Right lobe of liver (tissue), 4 donors: ENCODE measurements at regions not wholly inside any gene's neighbourhood (a gene's known extent, or its start where the extent isn't known, plus 50 kb on each side); places are given as distances from the start of the nearest gene placed in this dataset.

Experiments used
- POLR2A ChIP-seq: fragments of 450-650 bp; IDR thresholded peaks from one replicate; pipeline ENCODE4 v1.6.1; 2017; ENCODE audit warnings: antibody characterized with exemption, mild to moderate bottlenecking
- TF ChIP-seq, protein P1 (sequence below), 4 donors: fragments of 200-600 bp in 3 of 4; fragments of 450-650 bp in 1 of 4; IDR thresholded peaks; one replicate each; pipeline versions ENCODE4 v1.5.1 to v1.8.0; 2016 to 2022; ENCODE audit warnings: antibody characterized with exemption in 4 of 4, mild to moderate bottlenecking in 2 of 4
- donor health status: DM: no; HTN: no; CAD: no.
- donor health status: DM: no; HTN: no; CAD: no.
- donor health status: DM: no; HTN: yes; CAD: no.

GRCh38 chr13:22758245-22758644 is 422.5 kb upstream of the SGCG start:
- TF ChIP-seq POLR2A = no peak
- TF ChIP-seq, protein P1, sequence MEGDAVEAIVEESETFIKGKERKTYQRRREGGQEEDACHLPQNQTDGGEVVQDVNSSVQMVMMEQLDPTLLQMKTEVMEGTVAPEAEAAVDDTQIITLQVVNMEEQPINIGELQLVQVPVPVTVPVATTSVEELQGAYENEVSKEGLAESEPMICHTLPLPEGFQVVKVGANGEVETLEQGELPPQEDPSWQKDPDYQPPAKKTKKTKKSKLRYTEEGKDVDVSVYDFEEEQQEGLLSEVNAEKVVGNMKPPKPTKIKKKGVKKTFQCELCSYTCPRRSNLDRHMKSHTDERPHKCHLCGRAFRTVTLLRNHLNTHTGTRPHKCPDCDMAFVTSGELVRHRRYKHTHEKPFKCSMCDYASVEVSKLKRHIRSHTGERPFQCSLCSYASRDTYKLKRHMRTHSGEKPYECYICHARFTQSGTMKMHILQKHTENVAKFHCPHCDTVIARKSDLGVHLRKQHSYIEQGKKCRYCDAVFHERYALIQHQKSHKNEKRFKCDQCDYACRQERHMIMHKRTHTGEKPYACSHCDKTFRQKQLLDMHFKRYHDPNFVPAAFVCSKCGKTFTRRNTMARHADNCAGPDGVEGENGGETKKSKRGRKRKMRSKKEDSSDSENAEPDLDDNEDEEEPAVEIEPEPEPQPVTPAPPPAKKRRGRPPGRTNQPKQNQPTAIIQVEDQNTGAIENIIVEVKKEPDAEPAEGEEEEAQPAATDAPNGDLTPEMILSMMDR (IDR thresholded peaks at IDR 0.05) = no peak
